ENCODE measurements at regions not wholly inside any gene's neighbourhood (a gene's known extent, or its start where the extent isn't known, plus 50 kb on each side); places are given as distances from the start of the nearest gene placed in this dataset.

- intact Hi-C loops (cut with micrococcal nuclease), result no loop called here
These were observed 53.2 kb downstream of the DNAAF9 start for GRCh38 chr20:3354247-3354646.

GRCh38 chr20:3353646-3354045 lies 53.8 kb downstream of the DNAAF9 start:
- intact Hi-C loops (cut with micrococcal nuclease), result no loop called here

GRCh38 chr20:3352202-3352601 lies 55.3 kb downstream of the DNAAF9 start:
- intact Hi-C loops (cut with micrococcal nuclease), result no loop called here

- intact Hi-C loops (cut with micrococcal nuclease), result no loop called here
These were observed 57.0 kb downstream of the DNAAF9 start for GRCh38 chr20:3350422-3350821.

GRCh38 chr20:3349786-3350185 lies 57.7 kb downstream of the DNAAF9 start:
- intact Hi-C loops (cut with micrococcal nuclease), result no loop called here

GRCh38 chr20:3342766-3343165 lies 64.7 kb downstream of the DNAAF9 start:
- intact Hi-C loops (cut with micrococcal nuclease), result no loop called here

- intact Hi-C loops (cut with micrococcal nuclease), result no loop called here
These were observed 67.0 kb downstream of the DNAAF9 start for GRCh38 chr20:3340443-3340842.

GRCh38 chr20:3339571-3339970 lies 67.9 kb downstream of the DNAAF9 start:
- intact Hi-C loops (cut with micrococcal nuclease), result no loop called here

- intact Hi-C loops (cut with micrococcal nuclease), result no loop called here
These were observed 68.4 kb downstream of the DNAAF9 start for GRCh38 chr20:3339076-3339475.

GRCh38 chr20:3334156-3334943 lies 73.1 kb downstream of the DNAAF9 start:
- intact Hi-C loops (cut with micrococcal nuclease), result no loop called here

- intact Hi-C loops (cut with micrococcal nuclease), result loop anchor here (1.0 kb wide), 1 partner anchor 112 kb away; no protein-coding TSS in a partner anchor
These were observed 77.3 kb downstream of the DNAAF9 start for GRCh38 chr20:3330046-3330741.

- intact Hi-C loops (cut with micrococcal nuclease), result no loop called here
These were observed 79.0 kb downstream of the DNAAF9 start for GRCh38 chr20:3328501-3328900.

- intact Hi-C loops (cut with micrococcal nuclease), result no loop called here
These were observed 80.5 kb downstream of the DNAAF9 start for GRCh38 chr20:3326779-3327521.

- intact Hi-C loops (cut with micrococcal nuclease), result no loop called here
These were observed 81.6 kb downstream of the DNAAF9 start for GRCh38 chr20:3325864-3326263.

GRCh38 chr20:3323398-3323797 lies 84.1 kb downstream of the DNAAF9 start:
- intact Hi-C loops (cut with micrococcal nuclease), result no loop called here

- intact Hi-C loops (cut with micrococcal nuclease), result no loop called here
These were observed 79.4 kb upstream of the SLC4A11 start for GRCh38 chr20:3318226-3318884.

GRCh38 chr20:3316136-3316535 lies 77.1 kb upstream of the SLC4A11 start:
- intact Hi-C loops (cut with micrococcal nuclease), result loop anchor here (1.0 kb wide), 3 partner anchors 98 to 262 kb away; no protein-coding TSS in a partner anchor

GRCh38 chr20:3315136-3315535 lies 76.1 kb upstream of the SLC4A11 start:
- intact Hi-C loops (cut with micrococcal nuclease), result no loop called here

GRCh38 chr20:3314391-3314790 lies 75.4 kb upstream of the SLC4A11 start:
- intact Hi-C loops (cut with micrococcal nuclease), result no loop called here

GRCh38 chr20:3313683-3314065 lies 74.7 kb upstream of the SLC4A11 start:
- intact Hi-C loops (cut with micrococcal nuclease), result no loop called here

GRCh38 chr20:3312940-3313682 lies 74.1 kb upstream of the SLC4A11 start:
- intact Hi-C loops (cut with micrococcal nuclease), result no loop called here

Measured in T-helper 1 cell treated with Interleukin-12 subunit alpha and Interleukin-12 subunit beta and Interleukin-4 antibody, amounts not matched to agents 30 ng/mL and 1 ng/mL, for 36 hours (primary cell).